ENCODE measurements at regions not wholly inside any gene's neighbourhood (a gene's known extent, or its start where the extent isn't known, plus 50 kb on each side); places are given as distances from the start of the nearest gene placed in this dataset.

DNA sequence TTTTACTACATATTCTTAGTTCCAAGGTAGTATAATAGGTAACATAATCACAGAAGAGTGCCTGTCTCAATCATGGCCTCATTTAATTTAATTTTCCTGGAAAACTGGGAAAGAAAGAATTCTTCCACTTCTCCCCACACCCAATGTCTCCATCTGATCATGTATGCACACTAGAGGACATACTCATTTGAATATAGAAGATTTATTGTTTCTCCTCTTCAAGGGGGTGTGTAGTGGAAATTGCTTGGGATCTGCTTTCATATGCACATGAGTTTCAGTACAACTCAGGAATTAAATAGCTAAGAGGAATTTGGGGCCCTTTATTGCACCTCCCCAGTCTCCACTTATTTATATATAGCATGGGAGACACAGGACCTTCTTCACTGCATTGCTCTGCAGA is 285.1 kb downstream of the SH3GL2 start:
- Histone ChIP-seq H3K9me2 (replicated peaks; ENCODE audit: control insufficient read depth, low read length) (no peaks in the 10 kb centered on the region), H3K36me3 (ENCODE audit: control insufficient read depth, low read length) (no peaks in the 10 kb centered on the region), H3K79me2 (ENCODE audit: control insufficient read depth, low read length) (no peaks in the 10 kb centered on the region), H3K4me2 (ENCODE audit: low read length) (no peak overlapping the region), H3K9me3 (ENCODE audit: control insufficient read depth, insufficient read depth, low read length) (no peaks in the 10 kb centered on the region), H3K27me3 (ENCODE audit: control insufficient read depth, low read length) (no peaks in the 10 kb centered on the region), H3F3A (ENCODE audit: control insufficient read depth, insufficient read depth) (no peaks in the 10 kb centered on the region), H3K4me1 (ENCODE audit: control insufficient read depth, low read length) (no peaks in the 10 kb centered on the region), H3K27ac (ENCODE audit: low read depth, low read length) (no peak overlapping the region), H3K4me3 (ENCODE audit: low read length) (no peak overlapping the region), H4K20me1 (ENCODE audit: control insufficient read depth, insufficient read depth, low read depth, low read length) (no peaks in the 10 kb centered on the region)
- TF ChIP-seq, protein P1, sequence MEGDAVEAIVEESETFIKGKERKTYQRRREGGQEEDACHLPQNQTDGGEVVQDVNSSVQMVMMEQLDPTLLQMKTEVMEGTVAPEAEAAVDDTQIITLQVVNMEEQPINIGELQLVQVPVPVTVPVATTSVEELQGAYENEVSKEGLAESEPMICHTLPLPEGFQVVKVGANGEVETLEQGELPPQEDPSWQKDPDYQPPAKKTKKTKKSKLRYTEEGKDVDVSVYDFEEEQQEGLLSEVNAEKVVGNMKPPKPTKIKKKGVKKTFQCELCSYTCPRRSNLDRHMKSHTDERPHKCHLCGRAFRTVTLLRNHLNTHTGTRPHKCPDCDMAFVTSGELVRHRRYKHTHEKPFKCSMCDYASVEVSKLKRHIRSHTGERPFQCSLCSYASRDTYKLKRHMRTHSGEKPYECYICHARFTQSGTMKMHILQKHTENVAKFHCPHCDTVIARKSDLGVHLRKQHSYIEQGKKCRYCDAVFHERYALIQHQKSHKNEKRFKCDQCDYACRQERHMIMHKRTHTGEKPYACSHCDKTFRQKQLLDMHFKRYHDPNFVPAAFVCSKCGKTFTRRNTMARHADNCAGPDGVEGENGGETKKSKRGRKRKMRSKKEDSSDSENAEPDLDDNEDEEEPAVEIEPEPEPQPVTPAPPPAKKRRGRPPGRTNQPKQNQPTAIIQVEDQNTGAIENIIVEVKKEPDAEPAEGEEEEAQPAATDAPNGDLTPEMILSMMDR (IDR thresholded peaks at IDR 0.05; ENCODE audit: low read depth, low read length, poor library complexity, severe bottlenecking) = no peak
- TF ChIP-seq EZH2phosphoT487 (IDR thresholded peaks at IDR 0.05; ENCODE audit: borderline replicate concordance, low read length) = no peak

DNA sequence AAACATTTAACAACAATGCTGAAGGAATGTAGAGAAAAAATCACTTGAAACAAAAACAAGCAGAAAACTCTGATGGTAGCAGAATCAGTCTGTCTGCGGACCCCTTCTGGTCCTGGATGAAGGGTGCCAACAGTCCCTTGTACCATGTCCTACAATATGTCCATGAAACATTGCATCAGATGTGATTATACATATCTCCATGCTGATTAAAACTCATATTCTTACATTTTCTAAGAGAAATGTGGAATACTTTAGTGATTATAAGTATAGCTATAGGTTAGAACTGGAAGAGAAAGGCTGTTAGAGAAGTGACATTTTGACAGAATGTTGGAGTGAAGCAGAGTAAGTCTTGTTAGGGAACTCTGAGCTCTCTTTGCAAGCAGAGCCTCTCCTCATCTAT is 286.1 kb downstream of the SH3GL2 start:
- no peaks in the 10 kb centered on the region for H3K36me3 ChIP-seq (ENCODE audit: control insufficient read depth, low read length)
- H3K4me1 ChIP-seq (ENCODE audit: control insufficient read depth, low read length) = no peaks in the 10 kb centered on the region
- no peaks in the 10 kb centered on the region for H4K20me1 ChIP-seq (ENCODE audit: control insufficient read depth, insufficient read depth, low read depth, low read length)
- H3K9me3 ChIP-seq (ENCODE audit: control insufficient read depth, insufficient read depth, low read length) = no peaks in the 10 kb centered on the region
- TF ChIP-seq EZH2phosphoT487 (IDR thresholded peaks at IDR 0.05; ENCODE audit: borderline replicate concordance, low read length) = no peak
- TF ChIP-seq, protein P1 (IDR thresholded peaks at IDR 0.05; ENCODE audit: low read depth, low read length, poor library complexity, severe bottlenecking) = no peak
- H3K4me3 ChIP-seq (ENCODE audit: low read length) = no peak overlapping the region
- no peaks in the 10 kb centered on the region for H3K79me2 ChIP-seq (ENCODE audit: control insufficient read depth, low read length)
- no peak overlapping the region for H3K4me2 ChIP-seq (ENCODE audit: low read length)
- no peak overlapping the region for H3K27ac ChIP-seq (ENCODE audit: low read depth, low read length)
- H3F3A ChIP-seq (ENCODE audit: control insufficient read depth, insufficient read depth) = no peaks in the 10 kb centered on the region
- H3K9me2 ChIP-seq (replicated peaks; ENCODE audit: control insufficient read depth, low read length) = no peaks in the 10 kb centered on the region
- H3K27me3 ChIP-seq (ENCODE audit: control insufficient read depth, low read length) = no peaks in the 10 kb centered on the region

DNA sequence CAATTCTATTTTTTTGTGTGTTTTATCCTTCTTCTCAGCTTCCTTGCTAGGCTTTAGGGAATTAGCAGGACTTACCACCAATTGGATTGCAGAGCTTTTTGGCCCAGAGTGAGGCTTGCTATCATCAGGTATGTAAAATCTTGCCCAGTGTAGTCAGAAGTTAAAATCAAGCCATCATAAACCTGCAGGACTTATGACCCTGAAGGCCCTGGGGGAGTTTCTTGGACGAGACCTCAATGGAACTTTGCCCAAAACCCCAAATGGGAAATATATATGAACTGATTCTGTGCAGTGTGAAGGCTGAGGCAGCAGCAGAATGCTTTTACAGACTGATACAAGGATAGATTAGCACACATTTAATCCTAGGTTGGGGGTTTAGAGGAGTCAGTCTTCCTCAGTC is 287.0 kb downstream of the SH3GL2 start:
- Histone ChIP-seq H3K4me2 (ENCODE audit: low read length) (no peak overlapping the region), H3K27me3 (ENCODE audit: control insufficient read depth, low read length) (no peaks in the 10 kb centered on the region), H3F3A (ENCODE audit: control insufficient read depth, insufficient read depth) (no peaks in the 10 kb centered on the region), H3K36me3 (ENCODE audit: control insufficient read depth, low read length) (no peaks in the 10 kb centered on the region), H3K9me3 (ENCODE audit: control insufficient read depth, insufficient read depth, low read length) (no peaks in the 10 kb centered on the region), H3K79me2 (ENCODE audit: control insufficient read depth, low read length) (no peaks in the 10 kb centered on the region), H3K9me2 (replicated peaks; ENCODE audit: control insufficient read depth, low read length) (no peaks in the 10 kb centered on the region), H3K4me1 (ENCODE audit: control insufficient read depth, low read length) (no peaks in the 10 kb centered on the region), H3K4me3 (ENCODE audit: low read length) (no peak overlapping the region), H3K27ac (ENCODE audit: low read depth, low read length) (no peak overlapping the region), H4K20me1 (ENCODE audit: control insufficient read depth, insufficient read depth, low read depth, low read length) (no peaks in the 10 kb centered on the region)
- no peak for TF ChIP-seq EZH2phosphoT487 (IDR thresholded peaks at IDR 0.05; ENCODE audit: borderline replicate concordance, low read length)
- TF ChIP-seq, protein P1 (IDR thresholded peaks at IDR 0.05; ENCODE audit: low read depth, low read length, poor library complexity, severe bottlenecking) = no peak

DNA sequence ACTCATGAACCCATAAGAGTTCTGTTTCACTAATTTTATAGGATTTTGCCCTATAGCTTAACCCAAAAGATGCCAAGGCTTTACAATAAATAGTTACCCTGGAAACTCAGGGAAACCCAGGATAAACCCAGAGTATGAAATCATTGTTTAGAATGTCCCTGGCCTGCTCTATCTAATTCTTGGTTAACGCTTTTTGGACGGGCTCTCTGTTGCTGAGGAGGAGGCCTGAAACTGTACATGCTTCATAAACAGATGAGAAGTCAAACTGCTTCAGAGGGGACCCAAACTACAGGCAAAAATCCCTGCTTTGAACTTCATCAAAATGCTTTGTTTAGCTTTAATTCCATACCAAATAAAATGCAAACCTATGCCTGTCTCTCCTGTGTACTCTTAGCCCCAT is 291.9 kb downstream of the SH3GL2 start:
- H3K27ac ChIP-seq (ENCODE audit: low read depth, low read length) = no peak overlapping the region
- H3K4me3 ChIP-seq (ENCODE audit: low read length) = no peak overlapping the region
- no peaks in the 10 kb centered on the region for H3K36me3 ChIP-seq (ENCODE audit: control insufficient read depth, low read length)
- H3K79me2 ChIP-seq (ENCODE audit: control insufficient read depth, low read length) = no peaks in the 10 kb centered on the region
- H3K27me3 ChIP-seq (ENCODE audit: control insufficient read depth, low read length) = no peaks in the 10 kb centered on the region
- TF ChIP-seq, protein P1 (IDR thresholded peaks at IDR 0.05; ENCODE audit: low read depth, low read length, poor library complexity, severe bottlenecking) = no peak
- no peak for TF ChIP-seq EZH2phosphoT487 (IDR thresholded peaks at IDR 0.05; ENCODE audit: borderline replicate concordance, low read length)
- H4K20me1 ChIP-seq (ENCODE audit: control insufficient read depth, insufficient read depth, low read depth, low read length) = no peaks in the 10 kb centered on the region
- no peaks in the 10 kb centered on the region for H3K9me3 ChIP-seq (ENCODE audit: control insufficient read depth, insufficient read depth, low read length)
- H3K9me2 ChIP-seq (replicated peaks; ENCODE audit: control insufficient read depth, low read length) = no peaks in the 10 kb centered on the region
- H3K4me1 ChIP-seq (ENCODE audit: control insufficient read depth, low read length) = no peaks in the 10 kb centered on the region
- H3K4me2 ChIP-seq (ENCODE audit: low read length) = no peak overlapping the region
- no peaks in the 10 kb centered on the region for H3F3A ChIP-seq (ENCODE audit: control insufficient read depth, insufficient read depth)

All from DOHH2 (cell line).